ENCODE measurements at regions not wholly inside any gene's neighbourhood (a gene's known extent, or its start where the extent isn't known, plus 50 kb on each side); places are given as distances from the start of the nearest gene placed in this dataset.
"Not testable (repeated sequence)": the region's sequence is repeated elsewhere in the genome, so short reads cannot be mapped to it uniquely, and the experiment has no call there.

- not testable (repeated sequence) for TF ChIP-seq POLR2AphosphoS5 (IDR thresholded peaks at IDR 0.05; ENCODE audit: insufficient read depth in 1 of 2, low read depth in 1 of 2); POLR2A (IDR thresholded peaks at IDR 0.05)
These were observed 50.1 kb upstream of the ROPN1B start for GRCh38 chr3:125918866-125919265.
